HepG2 (cell line): ENCODE measurements at regions not wholly inside any gene's neighbourhood (a gene's known extent, or its start where the extent isn't known, plus 50 kb on each side); places are given as distances from the start of the nearest gene placed in this dataset.

Experiments
- ATAC-seq: fragments of 200-7000 bp; cut with Tn5 transposase; 3 replicates; pipeline ENCODE4 v1.9.1; 2020; ENCODE audit warnings: mild to moderate bottlenecking, moderate library complexity
- BruUV-seq: library from RNA; stranded (reverse); fragments of 400-500 nt; replicated peaks from 2 replicates; lab custom pipeline; 2021; lab: Mats Ljungman, UMichigan
- CTCF ChIA-PET: fragments of 300-600 bp; formaldehyde crosslinking; extraction: SDS; loops from one replicate; lab custom pipeline; 2021; ENCODE audit warnings: low total read pairs, inconsistent platforms, low intra/inter-chr PET ratio; lab: Yijun Ruan, JAX
- POLR2A ChIA-PET: fragments of 350-600 bp; sonication (Branson Sonifier 250); formaldehyde crosslinking; loops from one replicate; lab custom pipeline; 2020; ENCODE audit warnings: antibody characterized with exemption, inconsistent platforms; lab: Yijun Ruan, JAX
- DNase-seq: peaks from one replicate; pipeline ENCODE4 v3.0.0-alpha.2; 2015; ENCODE audit warnings: low spot score
- FAIRE-seq: peaks from 3 replicates; lab custom pipeline; 2011; peaks lifted over from hg19 to GRCh38; lab: Jason Lieb, UNC
- H2AFZ ChIP-seq: one replicate; pipeline ENCODE4 v1.6.1; 2011; ENCODE audit warnings: low read length, inconsistent platforms
- H3K27ac ChIP-seq: fragments of 300-600 bp; 3 replicates; pipeline ENCODE4 v1.8.0; 2011; ENCODE audit warnings: mixed run types, mild to moderate bottlenecking, mixed read lengths, low read length, inconsistent platforms; ENCODE audit not compliant: insufficient read depth; ENCODE audit errors: extremely low read length
- H3K27me3 ChIP-seq, 2 experiments: fragments of 200-600 bp in 1 of 2; 2 replicates in 1 of 2; 3 replicates in 1 of 2; pipeline versions ENCODE4 v1.6.0 to v1.8.0; 2011; ENCODE audit warnings: low read length in 2 of 2, mild to moderate bottlenecking in 2 of 2, moderate library complexity in 2 of 2, inconsistent platforms in 1 of 2; ENCODE audit not compliant: insufficient read depth in 2 of 2, control insufficient read depth in 1 of 2
- H3K36me3 ChIP-seq, 2 experiments: fragments of 200-600 bp in 1 of 2; replicated peaks in 1 of 2; 2 replicates in 1 of 2; 3 replicates in 1 of 2; pipeline versions ENCODE4 v1.5.1 to v1.8.0; 2011; ENCODE audit warnings: low read length in 2 of 2, inconsistent platforms in 1 of 2; ENCODE audit not compliant: insufficient read depth in 2 of 2, control insufficient read depth in 1 of 2
- H3K4me1 ChIP-seq: 2 replicates; pipeline ENCODE4 v1.5.1; 2012; ENCODE audit warnings: low read length, inconsistent platforms; ENCODE audit not compliant: insufficient read depth
- H3K4me2 ChIP-seq: 2 replicates; pipeline ENCODE4 v1.6.0; 2011; ENCODE audit warnings: low read depth, low read length, inconsistent platforms
- H3K4me3 ChIP-seq, 3 experiments: fragments of 200-600 bp in 1 of 3; sonication (generic), shearing (Covaris generic) in 1 of 3; replicated peaks in 1 of 3; 2 replicates each; pipeline ENCODE4 v1.5.1; 2011 to 2016; ENCODE audit warnings: low read length in 3 of 3, inconsistent platforms in 2 of 3, low read depth in 2 of 3, mild to moderate bottlenecking in 2 of 3, control low read depth in 1 of 3, mixed read lengths in 1 of 3; ENCODE audit not compliant: insufficient read depth in 1 of 3
- H3K79me2 ChIP-seq: one replicate; pipeline ENCODE4 v1.6.1; 2011; ENCODE audit warnings: low read length, inconsistent platforms; ENCODE audit not compliant: insufficient read depth
- H3K9ac ChIP-seq: 2 replicates; pipeline ENCODE4 v1.6.0; 2011; ENCODE audit warnings: mild to moderate bottlenecking, low read depth, low read length, inconsistent platforms; ENCODE audit not compliant: insufficient read depth
- H3K9me3 ChIP-seq: 2 replicates; pipeline ENCODE4 v1.5.1; 2012; ENCODE audit warnings: mild to moderate bottlenecking, low read length
- H4K20me1 ChIP-seq: 2 replicates; pipeline ENCODE4 v1.6.0; 2011; ENCODE audit warnings: inconsistent platforms, mild to moderate bottlenecking, low read length, moderate library complexity; ENCODE audit not compliant: insufficient read depth
- HDAC6 ChIP-seq: fragments of 200-600 bp; sonication (generic); IDR thresholded peaks from 2 replicates; pipeline ENCODE4 v1.7.0; 2017; ENCODE audit warnings: mild to moderate bottlenecking, antibody characterized with exemption, low read length, low read depth
- PRDM10 ChIP-seq: sonication (generic); formaldehyde crosslinking; IDR thresholded peaks from 2 replicates; pipeline ENCODE4 v1.4.0; 2020; ENCODE audit warnings: low read depth, missing genetic modification reagents
- RAD51 ChIP-seq: fragments of 450-650 bp; IDR thresholded peaks from 2 replicates; pipeline ENCODE4 v1.6.1; 2016; ENCODE audit warnings: borderline replicate concordance
- TBP ChIP-seq: sonication (generic); formaldehyde crosslinking; IDR thresholded peaks from 2 replicates; pipeline ENCODE4 v1.5.0; 2020; ENCODE audit warnings: missing genetic modification reagents
- TFAP4 ChIP-seq: sonication (generic); IDR thresholded peaks from 2 replicates; pipeline ENCODE4 v1.6.1; 2016; ENCODE audit warnings: low read depth, borderline replicate concordance
- TGIF2 ChIP-seq: IDR thresholded peaks from 2 replicates; pipeline ENCODE4 v1.6.1; 2016; ENCODE audit warnings: control low read depth, missing compliant biosample characterization
- TRAFD1 ChIP-seq: sonication (generic); formaldehyde crosslinking; IDR thresholded peaks from 2 replicates; pipeline ENCODE4 v1.5.1; 2020; ENCODE audit warnings: missing genetic modification reagents, mild to moderate bottlenecking, borderline replicate concordance
- YEATS4 ChIP-seq: sonication (generic); formaldehyde crosslinking; IDR thresholded peaks from 2 replicates; pipeline ENCODE4 v1.4.0; 2020; ENCODE audit warnings: missing genetic modification reagents, borderline replicate concordance
- ZBTB44 ChIP-seq: sonication (generic); formaldehyde crosslinking; IDR thresholded peaks from 2 replicates; pipeline ENCODE4 v1.4.0; 2020; ENCODE audit warnings: missing genetic modification reagents
- ZFP36L2 ChIP-seq: sonication (generic); formaldehyde crosslinking; IDR thresholded peaks from 2 replicates; pipeline ENCODE4 v1.4.0; 2020; ENCODE audit warnings: missing genetic modification reagents
- ZNF136 ChIP-seq: sonication (generic); formaldehyde crosslinking; IDR thresholded peaks from 2 replicates; pipeline ENCODE4 v1.8.1; 2022; ENCODE audit warnings: low read depth, mild to moderate bottlenecking, moderate library complexity, missing genetic modification reagents
- ZNF546 ChIP-seq: sonication (generic); formaldehyde crosslinking; conservative IDR thresholded peaks from 2 replicates; pipeline ENCODE4 v1.8.1; 2023; ENCODE audit warnings: mild to moderate bottlenecking, missing genetic modification reagents
- ZNF572 ChIP-seq: sonication (generic); formaldehyde crosslinking; IDR thresholded peaks from 2 replicates; pipeline ENCODE4 v1.5.1; 2020; ENCODE audit warnings: mild to moderate bottlenecking, missing genetic modification reagents
- ZNF670 ChIP-seq: sonication (generic); formaldehyde crosslinking; IDR thresholded peaks from 2 replicates; pipeline ENCODE4 v1.8.0; 2022; ENCODE audit warnings: mild to moderate bottlenecking, missing genetic modification reagents, borderline replicate concordance
- ZNF691 ChIP-seq: sonication (generic); formaldehyde crosslinking; IDR thresholded peaks from 2 replicates; pipeline ENCODE4 v1.4.0; 2020; ENCODE audit warnings: missing genetic modification reagents, low read depth, mild to moderate bottlenecking, borderline replicate concordance
- ZNF761 ChIP-seq: sonication (generic); formaldehyde crosslinking; conservative IDR thresholded peaks from 2 replicates; pipeline ENCODE4 v1.4.0; 2020; ENCODE audit warnings: mild to moderate bottlenecking, missing genetic modification reagents
- WGBS: methylation state at CpG from one replicate; pipeline ENCODE4 v1.1.6; 2017; ENCODE audit warnings: low lambda C conversion rate; 5-methylcytosine and 5-hydroxymethylcytosine counted together
- in situ Hi-C: cut with HindIII; loops from 2 replicates; pipeline ENCODE4 v1.10.0; 2017; ENCODE audit warnings: low pct_unique_long_range_greater_than_20kb; ENCODE audit not compliant: extremely low pct_ligation_motif_present
- intact Hi-C: fragments of 100-400 bp; cut with micrococcal nuclease; formaldehyde crosslinking; loops from one replicate; pipeline ENCODE4 v1.10.0; 2022; ENCODE audit not compliant: unreplicated experiment

GRCh38 chr2:123597988-123598387 is 427.1 kb upstream of the CNTNAP5 start:
- Histone ChIP-seq H3K36me3 (no peaks in the 10 kb centered on the region), H4K20me1 (no peaks in the 10 kb centered on the region), H3K27ac (no peak overlapping the region), H3K79me2 (no peaks in the 10 kb centered on the region), H3K4me3 (no peak overlapping the region), H3K4me2 (no peak overlapping the region), H3K9ac (no peak overlapping the region), H2AFZ (no peak overlapping the region), H3K9me3 (peaks cover 95% of the 10 kb centered on the region), H3K27me3 (no peaks in the 10 kb centered on the region), H3K4me1 (no peaks in the 10 kb centered on the region)
- ATAC-seq (no peak), FAIRE-seq (no peak), DNase-seq (no peak)
- no TSS peak for BruUV-seq
- CTCF ChIA-PET, result no interaction called here
- POLR2A ChIA-PET, result no interaction called here
- in situ Hi-C loops, result no loop called here
- intact Hi-C loops, result no loop called here
- WGBS, result 0% methylated on average over 2 of the region's 2 CpGs
- no peak for TF ChIP-seq ZNF691
- TF ChIP-seq RAD51, result no peak
- no peak for TF ChIP-seq ZNF136 (CRISPR knock-in tag)
- TF ChIP-seq HDAC6, result no peak
- TF ChIP-seq TFAP4, result no peak
- no peak for TF ChIP-seq TGIF2 (CRISPR knock-in tag)
- TF ChIP-seq ZNF761 (CRISPR knock-in tag), result no peak
- no peak for TF ChIP-seq ZBTB44
- no peak for TF ChIP-seq TRAFD1 (CRISPR knock-in tag)
- no peak for TF ChIP-seq ZFP36L2 (CRISPR knock-in tag)
- TF ChIP-seq PRDM10 (CRISPR knock-in tag), result no peak
- no peak for TF ChIP-seq ZNF572 (CRISPR knock-in tag)
- no peak for TF ChIP-seq TBP
- no peak for TF ChIP-seq ZNF546 (CRISPR knock-in tag)
- TF ChIP-seq YEATS4 (CRISPR knock-in tag), result no peak
- TF ChIP-seq ZNF670 (CRISPR knock-in tag), result no peak
